H1 (cell line): ENCODE measurements at regions not wholly inside any gene's neighbourhood (a gene's known extent, or its start where the extent isn't known, plus 50 kb on each side); places are given as distances from the start of the nearest gene placed in this dataset.

Experiments
- CTCF ChIA-PET: fragments of 300-600 bp; sonication (Branson Sonifier 250); formaldehyde crosslinking; loops from one replicate; lab custom pipeline; 2021; ENCODE audit not compliant: partially characterized antibody; lab: Charles Lee
- POLR2A ChIA-PET: fragments of 300-600 bp; sonication (Branson Sonifier 250); formaldehyde crosslinking; loops from one replicate; lab custom pipeline; 2021; ENCODE audit warnings: inconsistent platforms; ENCODE audit not compliant: partially characterized antibody; lab: Charles Lee
- DNase-seq, 2 experiments: peaks; one replicate each; pipeline versions ENCODE4 v3.0.0 to v3.0.0-alpha.2; 2010 to 2022; ENCODE audit warnings: low spot score in 2 of 2, low read depth in 1 of 2, mixed read lengths in 1 of 2
- FAIRE-seq: peaks from 2 replicates; lab custom pipeline; 2011; peaks lifted over from hg19 to GRCh38; lab: Jason Lieb, UNC
- H2AFZ ChIP-seq: 2 replicates; pipeline ENCODE4 v1.8.1; 2012; ENCODE audit warnings: low read length, inconsistent platforms
- H2AK5ac ChIP-seq: 2 replicates; pipeline ENCODE4 v1.6.1; 2013; ENCODE audit warnings: low read depth, low read length
- H2BK120ac ChIP-seq: replicated peaks from 2 replicates; pipeline ENCODE3; 2013; ENCODE audit warnings: low read depth, low read length, inconsistent platforms
- H2BK12ac ChIP-seq: 2 replicates; pipeline ENCODE4 v1.6.1; 2013; ENCODE audit warnings: low read depth, low read length
- H2BK15ac ChIP-seq: 2 replicates; pipeline ENCODE4 v1.6.1; 2013; ENCODE audit warnings: low read length
- H2BK20ac ChIP-seq: 2 replicates; pipeline ENCODE4 v1.6.1; 2013; ENCODE audit warnings: low read length
- H2BK5ac ChIP-seq: 2 replicates; pipeline ENCODE4 v1.6.1; 2013; ENCODE audit warnings: low read depth, low read length
- H3K14ac ChIP-seq: 2 replicates; pipeline ENCODE4 v1.6.1; 2013; ENCODE audit warnings: inconsistent platforms; ENCODE audit not compliant: insufficient read length
- H3K18ac ChIP-seq: 2 replicates; pipeline ENCODE4 v1.6.1; 2013; ENCODE audit warnings: low read length; ENCODE audit errors: extremely low read depth
- H3K23ac ChIP-seq: 2 replicates; pipeline ENCODE4 v1.6.1; 2013; ENCODE audit warnings: inconsistent platforms; ENCODE audit not compliant: insufficient read length
- H3K23me2 ChIP-seq: 2 replicates; pipeline ENCODE4 v1.6.1; 2013; ENCODE audit warnings: low read depth, low read length
- H3K27ac ChIP-seq: 2 replicates; pipeline ENCODE4 v1.6.1; 2011; ENCODE audit warnings: low read depth, low read length, inconsistent platforms
- H3K27me3 ChIP-seq, 4 experiments: replicated peaks in 1 of 4; 1 replicate in 1 of 4; 2 replicates in 3 of 4; pipeline versions ENCODE4 v1.6.1 to v1.8.1; 2011 to 2013; ENCODE audit warnings: low read length in 3 of 4, mild to moderate bottlenecking in 3 of 4, inconsistent platforms in 2 of 4, mixed read lengths in 2 of 4, moderate library complexity in 1 of 4; ENCODE audit not compliant: control insufficient read depth in 3 of 4, insufficient read depth in 3 of 4; ENCODE audit errors: extremely low read depth in 1 of 4
- H3K36me3 ChIP-seq, 4 experiments: 2 replicates each; pipeline versions ENCODE4 v1.6.1 to v1.8.1; 2011 to 2013; ENCODE audit warnings: mild to moderate bottlenecking in 4 of 4, low read length in 3 of 4, moderate library complexity in 2 of 4, control low read depth in 1 of 4, inconsistent platforms in 1 of 4; ENCODE audit not compliant: insufficient read depth in 4 of 4, control insufficient read depth in 2 of 4
- H3K4ac ChIP-seq: replicated peaks from 2 replicates; pipeline ENCODE3; 2013; ENCODE audit warnings: low read length, low read depth, mixed read lengths, inconsistent platforms; ENCODE audit not compliant: insufficient read length
- H3K4me1 ChIP-seq, 4 experiments: replicated peaks in 1 of 4; 1 replicate in 1 of 4; 2 replicates in 3 of 4; pipeline versions ENCODE4 v1.6.1 to v1.8.1; 2011 to 2013; ENCODE audit warnings: low read length in 3 of 4, inconsistent platforms in 2 of 4, mixed read lengths in 1 of 4; ENCODE audit not compliant: insufficient read depth in 4 of 4, control insufficient read depth in 3 of 4
- H3K4me2 ChIP-seq, 2 experiments: 2 replicates each; pipeline versions ENCODE4 v1.6.1 to v1.8.1; 2011 to 2013; ENCODE audit warnings: low read depth in 2 of 2, low read length in 2 of 2, control low read depth in 1 of 2, inconsistent platforms in 1 of 2, mild to moderate bottlenecking in 1 of 2; ENCODE audit not compliant: insufficient read depth in 1 of 2
- H3K4me3 ChIP-seq, 4 experiments: fragments of 200-600, 300-600 bp in 1 of 4; sonication (generic), shearing (Covaris generic), sonication (Bioruptor Twin) in 1 of 4; 2 replicates each; pipeline versions ENCODE4 v1.5.1 to v1.8.1; 2011 to 2016; ENCODE audit warnings: low read length in 4 of 4, low read depth in 3 of 4, control low read depth in 2 of 4, inconsistent platforms in 2 of 4, mild to moderate bottlenecking in 2 of 4, mixed read lengths in 1 of 4, moderate library complexity in 1 of 4; ENCODE audit not compliant: insufficient read depth in 2 of 4; ENCODE audit errors: extremely low read depth in 1 of 4
- H3K56ac ChIP-seq: replicated peaks from 2 replicates; pipeline ENCODE3; 2013; ENCODE audit warnings: low read depth, mild to moderate bottlenecking, mixed read lengths, low read length, inconsistent platforms; ENCODE audit not compliant: insufficient read length
- H3K79me1 ChIP-seq: 2 replicates; pipeline ENCODE4 v1.6.1; 2013; ENCODE audit warnings: low read depth, low read length, control low read depth
- H3K79me2 ChIP-seq, 2 experiments: 2 replicates each; pipeline versions ENCODE4 v1.6.1 to v1.8.1; 2012 to 2013; ENCODE audit warnings: low read length in 2 of 2, mild to moderate bottlenecking in 2 of 2, inconsistent platforms in 1 of 2; ENCODE audit not compliant: insufficient read depth in 2 of 2, control insufficient read depth in 1 of 2
- H3K9ac ChIP-seq, 4 experiments: replicated peaks in 1 of 4; 1 replicate in 1 of 4; 2 replicates in 3 of 4; pipeline versions ENCODE4 v1.6.1 to v1.8.1; 2011 to 2013; ENCODE audit warnings: low read depth in 3 of 4, low read length in 3 of 4, control low read depth in 2 of 4, mild to moderate bottlenecking in 2 of 4, moderate library complexity in 2 of 4, inconsistent platforms in 1 of 4; ENCODE audit errors: extremely low read depth in 1 of 4
- H3K9me3 ChIP-seq, 2 experiments: 2 replicates each; pipeline versions ENCODE4 v1.6.1 to v1.8.1; 2012 to 2013; ENCODE audit warnings: mild to moderate bottlenecking in 2 of 2, moderate library complexity in 2 of 2, control low read depth in 1 of 2, inconsistent platforms in 1 of 2, low read depth in 1 of 2, low read length in 1 of 2, mixed read lengths in 1 of 2; ENCODE audit not compliant: insufficient read depth in 2 of 2
- H4K20me1 ChIP-seq, 2 experiments: replicated peaks in 1 of 2; 2 replicates each; pipeline versions ENCODE3 to v1.8.1; 2011 to 2013; ENCODE audit warnings: inconsistent platforms in 2 of 2, low read length in 2 of 2, mild to moderate bottlenecking in 1 of 2; ENCODE audit not compliant: insufficient read depth in 2 of 2, control insufficient read depth in 1 of 2
- H4K5ac ChIP-seq: 2 replicates; pipeline ENCODE4 v1.6.1; 2013; ENCODE audit warnings: low read length, low read depth, mixed read lengths, inconsistent platforms; ENCODE audit not compliant: insufficient read length
- H4K8ac ChIP-seq: 2 replicates; pipeline ENCODE4 v1.8.0; 2013; ENCODE audit warnings: mild to moderate bottlenecking, moderate library complexity, low read length, inconsistent platforms; ENCODE audit not compliant: insufficient read depth; ENCODE audit errors: extremely low read depth
- H4K91ac ChIP-seq: replicated peaks from 2 replicates; pipeline ENCODE3; 2013; ENCODE audit warnings: low read length, mixed read lengths, inconsistent platforms; ENCODE audit not compliant: insufficient read length
- JUN ChIP-seq: IDR thresholded peaks from 2 replicates; pipeline ENCODE4 v1.6.1; 2011; ENCODE audit warnings: low read depth, mild to moderate bottlenecking, improper control_type of control experiment, low read length
- POLR2A ChIP-seq, 2 experiments: IDR thresholded peaks; 1 replicate in 1 of 2; 2 replicates in 1 of 2; pipeline ENCODE4 v1.6.1; 2011; ENCODE audit warnings: low read depth in 2 of 2, low read length in 2 of 2, mild to moderate bottlenecking in 2 of 2; ENCODE audit errors: control extremely low read depth in 1 of 2
- SP4 ChIP-seq: IDR thresholded peaks from 2 replicates; pipeline ENCODE4 v1.6.1; 2012; ENCODE audit warnings: low read length, inconsistent platforms
- SUZ12 ChIP-seq: fragments of 200-600 bp; sonication (generic); IDR thresholded peaks from 2 replicates; pipeline ENCODE4 v1.6.1; 2012; ENCODE audit warnings: mild to moderate bottlenecking, inconsistent platforms, low read length, moderate library complexity, mixed read lengths
- WGBS, 2 experiments: shearing (Covaris generic) in 1 of 2; methylation state at CpG; one replicate each; pipeline versions ENCODE4 v1.1.6 to v1.1.7; 2013 to 2015; ENCODE audit warnings: low lambda C conversion rate in 2 of 2, mixed read lengths in 2 of 2, inconsistent platforms in 1 of 2, low coverage in 1 of 2, missing lambda C conversion rate in 1 of 2; ENCODE audit not compliant: insufficient replicate concordance in 2 of 2, insufficient coverage in 1 of 2, insufficient read length in 1 of 2; ENCODE audit errors: extremely low coverage in 1 of 2, missing lambda C conversion rate in 1 of 2; 5-methylcytosine and 5-hydroxymethylcytosine counted together

GRCh38 chr2:153134725-153135124 lies 343.8 kb downstream of the RPRM start:
- no peak overlapping the region for H3K9ac ChIP-seq
- H2BK5ac ChIP-seq, result no peak overlapping the region
- H4K5ac ChIP-seq, result no peak overlapping the region
- no peak overlapping the region for H2BK20ac ChIP-seq
- no peak overlapping the region for H3K4me3 ChIP-seq
- H3K14ac ChIP-seq, result no peak overlapping the region
- H4K91ac ChIP-seq, result no peak overlapping the region
- no peak overlapping the region for H2BK15ac ChIP-seq
- TF ChIP-seq SP4 (no peak), JUN (no peak), POLR2A (IDR thresholded peaks at IDR 0.05; ENCODE audit: control extremely low read depth in 1 of 2, low read depth in 2 of 2, low read length in 2 of 2) (no peak), SUZ12 (no peak)
- no peaks in the 10 kb centered on the region for H3K79me2 ChIP-seq
- ChIA-PET POLR2A (no interaction called here), CTCF (interaction anchor here (0.6 to 1.0 kb wide), 2 partner anchors 103 to 148 kb away, joined by 3 read pairs; no protein-coding TSS in a partner anchor)
- no peak overlapping the region for H2AFZ ChIP-seq
- no peak overlapping the region for H2AK5ac ChIP-seq
- no peaks in the 10 kb centered on the region for H3K27me3 ChIP-seq
- H3K36me3 ChIP-seq, result no peaks in the 10 kb centered on the region
- H3K4me2 ChIP-seq, result no peak overlapping the region
- DNase-seq, result no peak
- H3K9me3 ChIP-seq, result no peaks in the 10 kb centered on the region
- no peaks in the 10 kb centered on the region for H3K23me2 ChIP-seq
- no peaks in the 10 kb centered on the region for H4K20me1 ChIP-seq
- H3K79me1 ChIP-seq, result no peaks in the 10 kb centered on the region
- H3K18ac ChIP-seq, result no peak overlapping the region
- FAIRE-seq, result no peak
- H3K4ac ChIP-seq, result no peak overlapping the region
- H3K27ac ChIP-seq, result no peak overlapping the region
- no peak overlapping the region for H2BK12ac ChIP-seq
- H4K8ac ChIP-seq, result no peak overlapping the region
- no peak overlapping the region for H3K23ac ChIP-seq
- no peak overlapping the region for H3K56ac ChIP-seq
- no peaks in the 10 kb centered on the region for H3K4me1 ChIP-seq
- 87% methylated on average over 1 of the region's 1 CpG; no CpG with 5 or more reads in 1 of the 2 experiments for WGBS, 2 experiments
- H2BK120ac ChIP-seq, result no peak overlapping the region
